GM12873 (cell line): ENCODE measurements at regions not wholly inside any gene's neighbourhood (a gene's known extent, or its start where the extent isn't known, plus 50 kb on each side); places are given as distances from the start of the nearest gene placed in this dataset.

Source experiments
- CTCF ChIP-seq: IDR thresholded peaks from 2 replicates; pipeline ENCODE4 v1.5.1; 2012; ENCODE audit warnings: low read depth, mild to moderate bottlenecking, moderate library complexity, low read length, control low read depth; ENCODE audit not compliant: insufficient read depth; ENCODE audit errors: missing control alignments

GRCh38 chr16:80046261-80046660 is 445.7 kb upstream of the MAF start:
- no peak for TF ChIP-seq CTCF

GRCh38 chr16:80045861-80046260 is 445.3 kb upstream of the MAF start:
- TF ChIP-seq CTCF = no peak

- no peak for TF ChIP-seq CTCF
Measured at GRCh38 chr16:80041410-80041809, 440.9 kb upstream of the MAF start.

- TF ChIP-seq CTCF = no peak
Measured at GRCh38 chr16:80040814-80041213, 440.3 kb upstream of the MAF start.

- TF ChIP-seq CTCF = no peak
Measured at GRCh38 chr16:80040413-80040812, 439.9 kb upstream of the MAF start.

- no peak for TF ChIP-seq CTCF
Measured at GRCh38 chr16:80039777-80040176, 439.2 kb upstream of the MAF start.

GRCh38 chr16:80038566-80038965 is 438.0 kb upstream of the MAF start:
- no peak for TF ChIP-seq CTCF
